ENCODE measurements at regions not wholly inside any gene's neighbourhood (a gene's known extent, or its start where the extent isn't known, plus 50 kb on each side); places are given as distances from the start of the nearest gene placed in this dataset.
"Not testable (repeated sequence)": the region's sequence is repeated elsewhere in the genome, so short reads cannot be mapped to it uniquely, and the experiment has no call there.

DNA sequence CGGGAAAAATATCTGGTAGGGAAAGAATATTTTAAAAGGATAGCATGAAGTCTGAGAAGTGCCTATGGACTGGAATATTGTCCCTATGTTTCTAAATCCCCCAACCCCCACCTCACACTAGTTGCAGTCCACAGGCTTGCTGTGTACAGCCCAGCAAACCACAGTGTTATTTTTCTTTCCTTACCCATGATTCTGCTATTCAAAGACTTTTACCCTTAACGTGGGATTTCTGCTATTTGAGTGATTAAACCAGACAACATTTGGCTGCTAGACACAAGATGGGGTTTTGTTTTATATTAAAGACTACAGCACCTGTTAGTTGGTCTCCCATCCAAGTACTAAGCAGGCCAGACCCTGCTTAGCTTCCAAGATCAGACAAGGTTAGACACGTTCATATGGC, 120.5 kb upstream of the MYO3A start:
- Histone ChIP-seq H3K9me3 (ENCODE audit: insufficient read depth, low read depth, low read length) (no peaks in the 10 kb centered on the region), H3K27ac (ENCODE audit: low read length) (no peak overlapping the region), H3K4me3 (ENCODE audit: low read length) (no peak overlapping the region), H3K4me1 (ENCODE audit: insufficient read depth, low read length) (peaks cover 11% of the 10 kb centered on the region), H3K27me3 (ENCODE audit: insufficient read depth, low read length) (no peaks in the 10 kb centered on the region), H3K9ac (ENCODE audit: low read depth, low read length) (no peak overlapping the region), H3K36me3 (ENCODE audit: insufficient read depth, low read depth, low read length) (no peaks in the 10 kb centered on the region)

DNA sequence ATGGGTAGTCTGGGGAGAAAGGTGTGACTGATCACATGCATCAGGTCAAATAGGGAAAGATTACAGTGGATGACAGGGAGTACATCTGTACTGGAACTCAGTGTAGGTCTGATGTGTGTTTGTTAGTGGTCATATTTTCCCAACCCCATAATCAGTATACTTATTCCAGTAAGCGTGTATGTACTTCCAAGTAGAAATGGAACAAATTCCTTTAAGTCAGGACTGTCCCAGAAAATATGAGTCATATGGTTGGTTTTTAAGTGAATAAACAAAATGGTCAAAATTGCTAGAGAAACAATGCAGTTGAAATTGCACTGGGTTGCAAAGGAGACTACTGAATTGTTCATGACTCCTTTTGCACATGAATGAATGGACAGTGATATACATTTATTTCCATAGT, 118.8 kb upstream of the MYO3A start:
- H3K9me3 ChIP-seq (ENCODE audit: insufficient read depth, low read depth, low read length), result no peaks in the 10 kb centered on the region

DNA sequence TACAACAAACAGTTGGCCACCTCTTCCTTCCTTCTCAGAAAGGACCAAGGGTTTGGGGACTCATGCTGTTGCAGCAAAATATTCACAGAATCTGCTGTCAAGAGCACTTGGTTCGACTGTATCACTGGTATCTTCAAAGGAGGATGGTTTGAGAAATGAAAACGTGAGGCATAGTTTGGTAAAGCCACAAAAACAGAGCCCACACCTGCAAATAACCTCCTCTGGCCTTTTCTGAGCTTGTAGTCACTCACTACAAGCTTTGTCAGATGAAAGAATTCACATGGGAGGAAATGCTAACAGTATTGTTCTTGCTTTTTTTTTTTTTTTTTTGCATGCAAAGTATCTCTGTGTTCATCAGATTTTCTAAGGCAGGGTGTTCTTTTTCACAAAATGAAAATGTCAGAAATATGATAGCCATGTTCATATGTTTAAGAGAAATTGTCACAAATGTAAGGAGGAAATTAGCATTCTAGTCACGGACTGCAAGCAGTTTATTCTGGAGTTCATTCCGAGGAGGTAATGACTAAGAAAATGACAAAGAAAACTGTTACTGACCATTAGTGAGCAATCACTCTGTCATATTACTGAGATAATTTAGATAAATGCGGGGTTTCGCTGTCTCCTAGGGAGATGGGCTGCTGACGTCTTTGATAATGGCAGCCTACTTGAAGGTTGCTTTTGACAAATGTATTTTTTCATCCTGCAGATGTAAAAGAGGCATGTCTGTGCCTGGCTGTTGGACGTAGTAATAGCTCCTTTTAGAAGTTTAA, 117.8 kb upstream of the MYO3A start:
- no peak overlapping the region for H3K27ac ChIP-seq (ENCODE audit: low read length)
- no peaks in the 10 kb centered on the region for H3K27me3 ChIP-seq (ENCODE audit: insufficient read depth, low read length)
- no peaks in the 10 kb centered on the region for H3K9me3 ChIP-seq (ENCODE audit: insufficient read depth, low read depth, low read length)
- no peak overlapping the region for H3K4me3 ChIP-seq (ENCODE audit: low read length)
- H3K4me1 ChIP-seq (ENCODE audit: insufficient read depth, low read length), result peaks cover 18% of the 10 kb centered on the region
- H3K9ac ChIP-seq (ENCODE audit: low read depth, low read length), result no peak overlapping the region
- no peaks in the 10 kb centered on the region for H3K36me3 ChIP-seq (ENCODE audit: insufficient read depth, low read depth, low read length)

More for the DNA sequence above, 118.8 kb upstream of the MYO3A start:
- H3K4me3 ChIP-seq (ENCODE audit: low read length), result no peak overlapping the region
- H3K36me3 ChIP-seq (ENCODE audit: insufficient read depth, low read depth, low read length), result no peaks in the 10 kb centered on the region
- no peak overlapping the region for H3K9ac ChIP-seq (ENCODE audit: low read depth, low read length)
- H3K4me1 ChIP-seq (ENCODE audit: insufficient read depth, low read length), result peaks cover 18% of the 10 kb centered on the region
- no peak overlapping the region for H3K27ac ChIP-seq (ENCODE audit: low read length)
- no peaks in the 10 kb centered on the region for H3K27me3 ChIP-seq (ENCODE audit: insufficient read depth, low read length)

DNA sequence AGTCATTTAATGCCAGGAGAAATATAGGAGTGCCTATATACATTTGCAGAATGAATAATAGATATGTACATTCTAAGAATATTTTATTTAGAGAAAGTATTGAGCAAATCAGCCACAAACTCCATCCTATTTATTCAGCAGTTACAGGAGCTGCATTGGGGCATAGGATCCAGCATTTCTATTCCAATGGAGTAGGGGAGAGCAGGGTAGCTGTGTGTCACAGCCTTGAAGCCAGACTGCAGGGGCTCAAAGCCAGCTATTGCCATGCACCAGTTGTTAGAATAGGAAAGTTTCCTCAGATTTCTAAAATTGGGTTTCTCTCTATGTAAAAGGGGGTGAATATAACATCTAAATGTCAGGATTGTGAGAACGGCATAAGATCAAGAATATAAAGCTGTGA, 116.8 kb upstream of the MYO3A start:
- Histone ChIP-seq H3K9me3 (ENCODE audit: insufficient read depth, low read depth, low read length) (no peaks in the 10 kb centered on the region), H3K9ac (ENCODE audit: low read depth, low read length) (no peak overlapping the region), H3K27ac (ENCODE audit: low read length) (no peak overlapping the region), H3K36me3 (ENCODE audit: insufficient read depth, low read depth, low read length) (no peaks in the 10 kb centered on the region), H3K27me3 (ENCODE audit: insufficient read depth, low read length) (no peaks in the 10 kb centered on the region), H3K4me3 (ENCODE audit: low read length) (no peak overlapping the region), H3K4me1 (ENCODE audit: insufficient read depth, low read length) (peaks cover 18% of the 10 kb centered on the region)

DNA sequence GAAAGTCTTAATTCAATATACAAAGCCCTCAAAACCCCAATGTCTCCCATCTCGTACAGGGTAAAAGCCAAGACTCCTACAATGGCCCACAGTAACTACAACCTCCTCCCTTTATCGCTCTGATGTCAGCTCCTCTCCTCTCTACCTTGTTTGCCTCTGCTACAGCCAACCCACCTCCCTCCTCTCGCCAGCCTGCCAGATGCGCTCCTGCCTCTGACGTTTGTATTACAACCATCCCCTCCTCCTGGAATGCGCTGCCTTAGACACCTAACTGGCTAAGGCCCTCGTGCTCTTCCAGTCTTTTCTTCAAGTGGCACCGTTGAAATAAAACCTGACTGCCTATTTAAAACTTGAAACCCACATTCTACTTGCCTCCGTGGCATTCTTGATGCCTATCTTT, 115.3 kb upstream of the MYO3A start:
- H3K27me3 ChIP-seq (ENCODE audit: insufficient read depth, low read length), result no peaks in the 10 kb centered on the region
- H3K9me3 ChIP-seq (ENCODE audit: insufficient read depth, low read depth, low read length), result no peaks in the 10 kb centered on the region
- H3K9ac ChIP-seq (ENCODE audit: low read depth, low read length), result no peak overlapping the region
- H3K4me3 ChIP-seq (ENCODE audit: low read length), result peak overlapping the region; percentile 33; the same call in 1 of the 2 replicates
- no peaks in the 10 kb centered on the region for H3K36me3 ChIP-seq (ENCODE audit: insufficient read depth, low read depth, low read length)
- peaks cover 18% of the 10 kb centered on the region for H3K4me1 ChIP-seq (ENCODE audit: insufficient read depth, low read length)
- H3K27ac ChIP-seq (ENCODE audit: low read length), result no peak overlapping the region

DNA sequence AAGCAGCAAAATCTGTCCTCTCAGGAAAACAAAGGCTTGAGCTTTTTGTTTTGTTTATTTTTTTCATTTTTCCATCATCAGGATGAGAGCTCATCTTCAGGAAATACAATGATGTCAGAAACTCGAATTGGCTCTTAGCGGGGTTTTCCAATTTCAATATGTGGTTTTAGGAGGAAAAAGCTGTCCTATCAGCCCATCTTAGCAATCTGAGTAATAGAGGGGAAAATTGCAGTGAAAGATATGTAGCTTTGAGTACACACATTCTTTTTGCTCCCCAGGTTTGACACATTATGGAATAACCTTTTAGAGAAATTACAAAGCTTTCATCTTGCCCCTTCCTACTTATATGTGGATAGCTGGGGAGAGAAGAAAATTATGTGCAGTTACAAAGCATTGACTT, 113.6 kb upstream of the MYO3A start:
- Histone ChIP-seq H3K9me3 (ENCODE audit: insufficient read depth, low read depth, low read length) (no peaks in the 10 kb centered on the region), H3K27me3 (ENCODE audit: insufficient read depth, low read length) (no peaks in the 10 kb centered on the region), H3K27ac (ENCODE audit: low read length) (no peak overlapping the region), H3K4me3 (ENCODE audit: low read length) (no peak overlapping the region), H3K4me1 (ENCODE audit: insufficient read depth, low read length) (peaks cover 18% of the 10 kb centered on the region), H3K9ac (ENCODE audit: low read depth, low read length) (no peak overlapping the region), H3K36me3 (ENCODE audit: insufficient read depth, low read depth, low read length) (no peaks in the 10 kb centered on the region)

DNA sequence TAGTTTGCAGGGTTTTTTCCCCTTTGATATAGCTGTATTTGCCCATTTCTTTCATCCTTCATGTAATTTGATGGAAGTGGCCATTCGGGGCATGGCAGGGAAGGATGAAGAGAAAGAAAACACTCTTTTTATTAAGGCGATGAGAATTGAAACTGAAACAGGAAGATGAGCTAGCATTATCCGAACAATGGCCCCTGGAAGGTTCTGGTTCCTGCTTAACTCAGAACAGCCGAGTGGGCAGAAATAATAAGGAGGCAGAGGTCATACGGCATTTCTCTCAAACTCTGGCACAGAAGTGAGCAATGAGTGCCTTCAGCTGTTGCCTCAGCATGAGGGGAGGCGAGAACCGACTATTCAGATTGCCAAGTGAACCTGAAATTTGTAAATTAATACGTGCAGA, 113.2 kb upstream of the MYO3A start:
- H3K9ac ChIP-seq (ENCODE audit: low read depth, low read length), result no peak overlapping the region
- H3K4me1 ChIP-seq (ENCODE audit: insufficient read depth, low read length), result peaks cover 18% of the 10 kb centered on the region
- no peaks in the 10 kb centered on the region for H3K9me3 ChIP-seq (ENCODE audit: insufficient read depth, low read depth, low read length)
- no peaks in the 10 kb centered on the region for H3K27me3 ChIP-seq (ENCODE audit: insufficient read depth, low read length)
- no peaks in the 10 kb centered on the region for H3K36me3 ChIP-seq (ENCODE audit: insufficient read depth, low read depth, low read length)
- no peak overlapping the region for H3K4me3 ChIP-seq (ENCODE audit: low read length)
- H3K27ac ChIP-seq (ENCODE audit: low read length), result no peak overlapping the region

DNA sequence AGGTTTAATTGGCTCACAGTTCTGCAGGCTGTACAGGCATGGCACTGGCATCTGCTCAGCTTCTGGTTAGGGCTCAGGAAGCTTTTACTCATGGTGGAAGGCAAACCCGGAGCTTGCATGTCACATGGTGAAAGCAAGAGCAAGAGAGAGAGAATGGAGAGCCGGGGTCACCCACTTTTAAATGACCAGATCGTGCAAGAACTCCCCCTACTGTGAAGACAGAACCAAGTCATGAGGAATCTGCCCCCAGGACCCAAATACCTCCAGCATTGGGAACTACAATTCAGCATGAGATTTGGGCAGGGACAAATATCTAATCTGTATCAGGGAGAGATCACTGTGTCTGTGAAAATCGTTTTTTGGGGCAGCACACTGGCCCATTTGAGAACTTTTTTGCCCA, 110.0 kb upstream of the MYO3A start:
- no peaks in the 10 kb centered on the region for H3K9me3 ChIP-seq (ENCODE audit: insufficient read depth, low read depth, low read length)
- H3K4me3 ChIP-seq (ENCODE audit: low read length), result no peak overlapping the region

DNA sequence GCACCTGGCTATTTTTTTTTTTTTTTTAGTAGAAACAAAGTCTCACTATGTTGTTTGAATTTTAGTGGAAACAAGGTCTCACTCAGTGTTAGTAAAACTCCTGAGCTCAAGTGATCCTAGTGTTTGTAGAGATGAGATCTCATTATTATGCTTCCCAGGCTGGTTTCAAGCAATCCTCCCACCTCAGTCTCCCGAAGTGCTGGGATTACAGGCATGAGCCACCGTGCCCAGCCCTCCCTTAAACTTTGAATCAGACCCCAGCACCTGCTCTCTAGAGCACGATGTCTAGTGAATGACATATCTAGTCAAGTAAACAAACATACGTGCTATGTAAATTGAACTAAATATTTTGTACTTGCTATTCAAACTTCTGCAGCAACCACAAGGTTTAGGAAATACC, 105.6 kb upstream of the MYO3A start:
- H3K27me3 ChIP-seq (ENCODE audit: insufficient read depth, low read length), result no peaks in the 10 kb centered on the region
- no peak overlapping the region for H3K9ac ChIP-seq (ENCODE audit: low read depth, low read length)
- no peaks in the 10 kb centered on the region for H3K9me3 ChIP-seq (ENCODE audit: insufficient read depth, low read depth, low read length)
- H3K27ac ChIP-seq (ENCODE audit: low read length), result no peak overlapping the region
- H3K4me3 ChIP-seq (ENCODE audit: low read length), result no peak overlapping the region
- no peaks in the 10 kb centered on the region for H3K4me1 ChIP-seq (ENCODE audit: insufficient read depth, low read length)
- H3K36me3 ChIP-seq (ENCODE audit: insufficient read depth, low read depth, low read length), result no peaks in the 10 kb centered on the region

More for the DNA sequence above, 110.0 kb upstream of the MYO3A start:
- no peaks in the 10 kb centered on the region for H3K36me3 ChIP-seq (ENCODE audit: insufficient read depth, low read depth, low read length)
- H3K27ac ChIP-seq (ENCODE audit: low read length), result no peak overlapping the region
- no peaks in the 10 kb centered on the region for H3K27me3 ChIP-seq (ENCODE audit: insufficient read depth, low read length)
- no peak overlapping the region for H3K9ac ChIP-seq (ENCODE audit: low read depth, low read length)
- H3K4me1 ChIP-seq (ENCODE audit: insufficient read depth, low read length), result peaks cover 3% of the 10 kb centered on the region; the same call in 1 of the 2 replicates

DNA sequence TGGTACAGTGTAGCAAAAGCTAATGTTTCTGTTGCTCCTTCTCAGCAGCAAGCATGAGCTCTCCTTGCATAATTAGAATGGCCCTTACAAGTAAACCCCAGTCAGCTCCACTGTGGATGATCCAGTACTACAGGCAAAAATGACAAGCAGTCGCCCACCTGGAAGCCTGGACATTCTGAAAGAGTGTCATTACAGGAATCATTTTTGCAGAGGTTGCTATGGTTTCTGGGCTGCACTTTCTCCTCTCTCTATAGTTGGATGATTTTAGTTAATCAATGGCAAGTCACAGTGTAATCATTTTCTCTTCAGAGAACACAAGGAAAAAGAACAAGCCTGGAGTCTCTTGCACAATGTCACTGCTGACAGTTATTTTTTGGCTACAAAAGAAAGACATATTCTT, 102.9 kb upstream of the MYO3A start:
- Histone ChIP-seq H3K4me1 (ENCODE audit: insufficient read depth, low read length) (no peaks in the 10 kb centered on the region), H3K36me3 (ENCODE audit: insufficient read depth, low read depth, low read length) (no peaks in the 10 kb centered on the region), H3K9me3 (ENCODE audit: insufficient read depth, low read depth, low read length) (no peaks in the 10 kb centered on the region), H3K9ac (ENCODE audit: low read depth, low read length) (no peak overlapping the region), H3K27ac (ENCODE audit: low read length) (no peak overlapping the region), H3K27me3 (ENCODE audit: insufficient read depth, low read length) (no peaks in the 10 kb centered on the region), H3K4me3 (ENCODE audit: low read length) (no peak overlapping the region)

DNA sequence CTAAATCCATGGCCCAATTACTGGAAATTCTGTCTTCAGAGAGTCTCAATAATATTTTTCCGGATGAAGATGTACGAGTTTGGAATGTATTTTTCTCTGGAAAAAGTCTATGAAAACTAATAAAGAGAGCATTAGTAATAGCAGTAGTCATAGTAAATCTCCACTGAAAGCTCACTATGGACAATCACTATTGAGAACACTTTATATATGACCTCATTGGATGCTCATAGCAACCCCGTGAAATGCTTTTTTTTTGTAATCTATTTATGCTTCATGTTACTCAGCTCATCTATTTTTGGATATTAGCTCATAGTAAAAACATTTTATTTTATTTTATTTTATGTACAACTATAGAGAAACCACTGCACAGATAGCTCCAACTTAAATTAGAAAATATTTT, 94.3 kb upstream of the MYO3A start:
- Histone ChIP-seq H3K4me1 (ENCODE audit: insufficient read depth, low read length) (no peaks in the 10 kb centered on the region), H3K9ac (ENCODE audit: low read depth, low read length) (no peak overlapping the region), H3K4me3 (ENCODE audit: low read length) (no peak overlapping the region), H3K9me3 (ENCODE audit: insufficient read depth, low read depth, low read length) (no peaks in the 10 kb centered on the region), H3K27ac (ENCODE audit: low read length) (no peak overlapping the region), H3K36me3 (ENCODE audit: insufficient read depth, low read depth, low read length) (no peaks in the 10 kb centered on the region), H3K27me3 (ENCODE audit: insufficient read depth, low read length) (no peaks in the 10 kb centered on the region)

DNA sequence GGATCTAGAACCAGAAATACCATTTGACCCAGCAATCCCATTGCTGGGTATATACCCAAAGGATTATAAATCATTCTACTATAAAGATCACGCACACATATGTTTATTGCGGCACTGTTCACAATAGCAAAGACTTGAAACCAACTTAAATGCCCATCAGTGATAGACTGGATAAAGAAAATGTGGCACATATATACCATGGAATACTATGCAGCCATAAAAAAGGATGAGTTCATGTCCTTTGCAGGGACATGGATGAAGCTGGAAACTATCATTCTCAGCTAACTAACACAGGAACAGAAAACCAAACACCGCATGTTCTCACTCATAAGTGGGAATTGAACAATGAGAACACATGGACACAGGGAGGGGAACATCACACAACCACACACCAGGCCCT, 93.2 kb upstream of the MYO3A start:
- H3K9me3 ChIP-seq (ENCODE audit: insufficient read depth, low read depth, low read length); H3K27me3 ChIP-seq (ENCODE audit: insufficient read depth, low read length); H3K27ac ChIP-seq (ENCODE audit: low read length); H3K4me3 ChIP-seq (ENCODE audit: low read length); H3K36me3 ChIP-seq (ENCODE audit: insufficient read depth, low read depth, low read length); H3K4me1 ChIP-seq (ENCODE audit: insufficient read depth, low read length); H3K9ac ChIP-seq (ENCODE audit: low read depth, low read length): not testable (repeated sequence)
